Astrocyte (in vitro differentiated cells and primary cell): ENCODE measurements at regions not wholly inside any gene's neighbourhood (a gene's known extent, or its start where the extent isn't known, plus 50 kb on each side); places are given as distances from the start of the nearest gene placed in this dataset.

ENCODE experiments used
- DNase-seq: peaks from one replicate; pipeline ENCODE4 v3.0.0-alpha.2; 2010; ENCODE audit warnings: low read depth
- FAIRE-seq: peaks from 2 replicates; lab custom pipeline; 2011; peaks lifted over from hg19 to GRCh38; lab: Jason Lieb, UNC
- H2AFZ ChIP-seq: 2 replicates; pipeline ENCODE4 v1.6.0; 2012; ENCODE audit warnings: low read depth, low read length, inconsistent platforms
- H3K27ac ChIP-seq: 2 replicates; pipeline ENCODE4 v1.5.1; 2011; ENCODE audit warnings: low read depth, low read length, inconsistent platforms
- H3K27me3 ChIP-seq: 2 replicates; pipeline ENCODE4 v1.6.0; 2011; ENCODE audit warnings: low read length, inconsistent platforms; ENCODE audit not compliant: insufficient read depth
- H3K36me3 ChIP-seq: 2 replicates; pipeline ENCODE4 v1.5.1; 2011; ENCODE audit warnings: low read length, inconsistent platforms; ENCODE audit not compliant: insufficient read depth
- H3K4me1 ChIP-seq: 2 replicates; pipeline ENCODE4 v1.5.1; 2011; ENCODE audit warnings: low read length, inconsistent platforms; ENCODE audit not compliant: insufficient read depth
- H3K4me2 ChIP-seq: 2 replicates; pipeline ENCODE4 v1.6.0; 2012; ENCODE audit warnings: low read length, inconsistent platforms
- H3K4me3 ChIP-seq: 2 replicates; pipeline ENCODE4 v1.5.1; 2011; ENCODE audit warnings: low read depth, mild to moderate bottlenecking, low read length, inconsistent platforms; ENCODE audit not compliant: insufficient read depth
- H3K79me2 ChIP-seq: 2 replicates; pipeline ENCODE4 v1.6.0; 2012; ENCODE audit warnings: mild to moderate bottlenecking, low read length, inconsistent platforms; ENCODE audit not compliant: insufficient read depth
- H3K9ac ChIP-seq: 2 replicates; pipeline ENCODE4 v1.6.0; 2012; ENCODE audit warnings: mild to moderate bottlenecking, low read length, inconsistent platforms
- H3K9me3 ChIP-seq: 2 replicates; pipeline ENCODE4 v1.5.1; 2012; ENCODE audit warnings: low read depth, mild to moderate bottlenecking, low read length, inconsistent platforms; ENCODE audit not compliant: insufficient read depth
- H4K20me1 ChIP-seq: 2 replicates; pipeline ENCODE4 v1.6.0; 2012; ENCODE audit warnings: low read length, inconsistent platforms; ENCODE audit not compliant: insufficient read depth
- H3K27ac Mint-ChIP-seq: one replicate; pipeline ENCODE4 v1.8.0; 2021; ENCODE audit warnings: mild to moderate bottlenecking, mixed read lengths; ENCODE audit not compliant: unreplicated experiment
- H3K27me3 Mint-ChIP-seq: one replicate; pipeline ENCODE4 v1.8.0; 2021; ENCODE audit warnings: low read depth, mixed read lengths; ENCODE audit not compliant: unreplicated experiment
- H3K36me3 Mint-ChIP-seq: one replicate; pipeline ENCODE4 v1.8.0; 2021; ENCODE audit warnings: low read depth, mixed read lengths; ENCODE audit not compliant: unreplicated experiment
- H3K4me1 Mint-ChIP-seq: one replicate; pipeline ENCODE4 v1.8.0; 2021; ENCODE audit warnings: low read depth, mixed read lengths; ENCODE audit not compliant: unreplicated experiment
- H3K4me3 Mint-ChIP-seq: one replicate; pipeline ENCODE4 v1.8.0; 2021; ENCODE audit warnings: mild to moderate bottlenecking, moderate library complexity, mixed read lengths; ENCODE audit not compliant: unreplicated experiment
- H3K9me3 Mint-ChIP-seq: one replicate; pipeline ENCODE4 v1.8.0; 2021; ENCODE audit warnings: mild to moderate bottlenecking, mixed read lengths; ENCODE audit not compliant: unreplicated experiment
- CTCF ChIP-seq: IDR thresholded peaks from 2 replicates; pipeline ENCODE4 v1.5.1; 2011; ENCODE audit warnings: low read depth, mild to moderate bottlenecking, inconsistent platforms, low read length, moderate library complexity; ENCODE audit not compliant: insufficient read depth
- EZH2 ChIP-seq: IDR thresholded peaks from 2 replicates; pipeline ENCODE4 v1.6.1; 2012; ENCODE audit warnings: mild to moderate bottlenecking, low read length, inconsistent platforms; ENCODE audit not compliant: insufficient read depth

GRCh38 chr5:135203019-135203418, 169.0 kb upstream of the PITX1 start:
- Histone ChIP-seq H3K4me1 (peaks cover 4% of the 10 kb centered on the region), H3K4me3 (no peak overlapping the region), H3K79me2 (no peaks in the 10 kb centered on the region), H3K27ac (no peak overlapping the region), H2AFZ (no peak overlapping the region), H3K9ac (no peak overlapping the region), H3K36me3 (no peaks in the 10 kb centered on the region), H3K27me3 (no peaks in the 10 kb centered on the region), H3K9me3 (peaks cover 3% of the 10 kb centered on the region), H4K20me1 (no peaks in the 10 kb centered on the region), H3K4me2 (no peak overlapping the region)
- DNase-seq: no peak
- no peaks in the 10 kb centered on the region for H3K36me3 Mint-ChIP-seq
- FAIRE-seq: no peak
- peaks cover 8% of the 10 kb centered on the region for H3K9me3 Mint-ChIP-seq
- H3K27me3 Mint-ChIP-seq: peaks cover 12% of the 10 kb centered on the region
- H3K4me1 Mint-ChIP-seq: no peaks in the 10 kb centered on the region
- no peak overlapping the region for H3K27ac Mint-ChIP-seq
- H3K4me3 Mint-ChIP-seq: no peak overlapping the region
- TF ChIP-seq CTCF (no peak), EZH2 (no peak)

- Histone ChIP-seq H3K4me1 (peaks cover 3% of the 10 kb centered on the region), H3K36me3 (no peaks in the 10 kb centered on the region), H2AFZ (no peak overlapping the region), H3K27me3 (no peaks in the 10 kb centered on the region), H4K20me1 (no peaks in the 10 kb centered on the region), H3K79me2 (no peaks in the 10 kb centered on the region), H3K9ac (no peak overlapping the region), H3K4me2 (no peak overlapping the region), H3K4me3 (no peak overlapping the region), H3K27ac (no peak overlapping the region), H3K9me3 (peaks cover 3% of the 10 kb centered on the region)
- peak; percentile 5 for FAIRE-seq
- peaks cover 17% of the 10 kb centered on the region for H3K9me3 Mint-ChIP-seq
- peaks cover 18% of the 10 kb centered on the region for H3K27me3 Mint-ChIP-seq
- DNase-seq: no peak
- H3K4me1 Mint-ChIP-seq: peaks cover under 1% of the 10 kb centered on the region
- no peaks in the 10 kb centered on the region for H3K36me3 Mint-ChIP-seq
- H3K4me3 Mint-ChIP-seq: no peak overlapping the region
- no peak for TF ChIP-seq EZH2
- TF ChIP-seq CTCF: no peak
- no peak overlapping the region for H3K27ac Mint-ChIP-seq
Observed at GRCh38 chr5:135199919-135200318, 165.9 kb upstream of the PITX1 start.

DNA sequence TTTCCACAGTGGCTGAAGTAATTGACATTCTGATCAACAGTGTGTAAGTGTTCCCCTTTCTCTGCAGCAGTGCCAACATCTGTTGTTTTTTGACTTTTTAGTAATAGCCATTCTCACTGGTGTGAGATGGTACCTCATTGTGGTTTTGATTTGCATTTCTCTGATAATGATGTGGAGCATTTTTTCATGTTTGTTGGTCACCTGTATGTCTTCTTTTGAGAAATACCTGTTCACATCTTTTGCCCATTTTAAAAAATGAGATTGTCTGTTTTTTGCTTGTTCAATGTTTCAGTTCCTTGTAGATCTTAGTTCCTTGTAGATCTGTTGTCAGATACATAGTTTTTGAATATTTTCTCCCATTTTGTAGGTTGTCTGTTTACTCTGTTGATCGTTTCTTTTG, 162.5 kb upstream of the PITX1 start:
- no peak for FAIRE-seq
- no peaks in the 10 kb centered on the region for H3K36me3 ChIP-seq
- no peak overlapping the region for H3K27ac ChIP-seq
- Mint-ChIP-seq H3K27ac (no peak overlapping the region), H3K36me3 (no peaks in the 10 kb centered on the region), H3K27me3 (peaks cover 38% of the 10 kb centered on the region), H3K4me3 (no peak overlapping the region), H3K4me1 (peaks cover 11% of the 10 kb centered on the region), H3K9me3 (peaks cover 11% of the 10 kb centered on the region)
- H3K9me3 ChIP-seq: no peaks in the 10 kb centered on the region
- peaks cover 3% of the 10 kb centered on the region for H3K27me3 ChIP-seq
- H4K20me1 ChIP-seq: no peaks in the 10 kb centered on the region
- H3K9ac ChIP-seq: no peak overlapping the region
- no peaks in the 10 kb centered on the region for H3K79me2 ChIP-seq
- no peak overlapping the region for H3K4me2 ChIP-seq
- no peak overlapping the region for H3K4me3 ChIP-seq
- no peak overlapping the region for H2AFZ ChIP-seq
- no peak for TF ChIP-seq EZH2
- no peak for TF ChIP-seq CTCF
- DNase-seq: no peak
- peaks cover 20% of the 10 kb centered on the region for H3K4me1 ChIP-seq
